NCI-H748 treated with DMSO at 0.1 percent for 48 hours (cell line): ENCODE measurements at regions not wholly inside any gene's neighbourhood (a gene's known extent, or its start where the extent isn't known, plus 50 kb on each side); places are given as distances from the start of the nearest gene placed in this dataset.

ENCODE experiments used
- DNase-seq: peaks from one replicate; lab custom pipeline; 2025; lab: John Stamatoyannopoulos, UW

GRCh38 chr20:40959325-40960092 is 69.1 kb upstream of the TOP1 start:
- no peak for DNase-seq

DNA sequence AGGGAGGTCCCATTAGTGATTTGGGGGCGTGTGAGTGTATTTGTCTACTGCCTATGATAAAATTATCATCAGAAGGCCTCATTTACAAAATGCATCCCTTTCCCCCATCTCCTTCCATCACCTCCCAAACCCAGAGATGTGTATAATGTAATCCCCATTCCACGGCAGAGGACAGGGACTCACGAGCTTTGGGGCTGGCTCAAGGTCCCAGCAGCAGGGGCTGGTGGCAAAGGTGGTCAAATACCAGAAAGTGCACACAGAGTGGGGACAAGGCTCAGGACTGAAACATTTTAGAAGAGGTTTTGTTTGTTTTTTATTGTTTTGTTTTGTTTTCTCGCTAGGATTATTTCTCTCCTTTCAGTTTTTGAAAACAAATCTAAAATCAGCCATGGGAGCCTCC is 68.5 kb upstream of the TOP1 start:
- DNase-seq: no peak

DNA sequence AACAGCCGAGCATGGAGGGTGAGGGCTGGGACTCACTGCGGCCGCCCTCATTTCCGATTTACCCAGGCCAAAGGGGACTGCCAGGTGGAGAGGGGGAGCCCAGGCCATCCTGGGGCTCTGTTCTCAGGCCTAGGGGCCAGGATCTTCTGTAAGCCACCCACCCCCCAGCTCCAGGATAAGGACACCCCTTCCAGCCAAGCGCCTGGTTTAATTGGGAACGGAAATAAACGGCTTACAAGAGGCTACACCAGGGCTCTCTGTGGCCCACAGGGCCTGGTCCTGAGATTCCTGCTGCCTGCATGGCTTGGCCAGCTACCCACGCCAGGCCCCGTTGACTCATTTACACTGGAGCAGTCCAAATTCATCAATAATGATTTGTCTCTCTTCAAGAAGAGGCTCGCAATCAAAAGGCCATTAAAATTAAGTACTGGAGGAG is 68.1 kb upstream of the TOP1 start:
- no peak for DNase-seq

GRCh38 chr20:40961176-40961575 is 67.4 kb upstream of the TOP1 start:
- no peak for DNase-seq

- no peak for DNase-seq
Observed at GRCh38 chr20:40961686-40962640, 66.7 kb upstream of the TOP1 start.

- DNase-seq: peak; percentile 24
Observed at GRCh38 chr20:40962733-40963504, 65.7 kb upstream of the TOP1 start.

DNA sequence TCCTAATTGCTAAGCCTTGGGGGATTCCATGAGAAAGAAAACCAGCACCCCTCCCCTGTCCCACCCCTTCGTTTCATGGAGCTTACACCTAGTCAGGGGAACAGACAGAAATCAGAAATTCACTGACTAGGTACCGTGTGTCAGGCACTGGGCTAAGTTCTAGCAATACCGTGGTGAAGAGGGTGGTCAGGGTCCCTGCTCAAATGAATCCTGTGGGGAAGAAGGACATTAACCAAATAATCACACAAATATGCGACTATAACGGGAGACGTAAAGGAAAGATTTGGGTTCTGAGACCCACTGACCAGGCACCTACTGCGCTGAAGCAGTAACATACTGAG is 65.1 kb upstream of the TOP1 start:
- no peak for DNase-seq

DNA sequence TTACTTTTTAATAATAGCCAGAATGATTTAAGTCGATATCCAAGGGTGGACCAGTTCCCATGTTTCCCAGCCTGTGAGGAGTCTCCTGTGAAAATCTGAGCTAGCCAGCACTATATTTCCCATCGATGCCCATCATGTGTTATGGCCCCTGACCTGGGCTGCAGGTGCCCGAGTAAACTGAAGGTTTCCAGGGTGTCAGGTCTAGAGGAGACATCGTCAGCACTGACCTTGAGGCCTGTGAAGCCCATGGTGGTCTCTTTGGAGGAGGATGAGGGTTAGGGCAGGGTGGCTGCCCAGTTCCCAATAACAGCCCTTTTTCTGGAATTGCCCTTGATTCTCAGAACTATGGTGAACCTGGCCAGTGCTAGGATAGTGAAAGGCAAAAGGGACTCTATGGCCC is 63.0 kb upstream of the TOP1 start:
- no peak for DNase-seq

DNA sequence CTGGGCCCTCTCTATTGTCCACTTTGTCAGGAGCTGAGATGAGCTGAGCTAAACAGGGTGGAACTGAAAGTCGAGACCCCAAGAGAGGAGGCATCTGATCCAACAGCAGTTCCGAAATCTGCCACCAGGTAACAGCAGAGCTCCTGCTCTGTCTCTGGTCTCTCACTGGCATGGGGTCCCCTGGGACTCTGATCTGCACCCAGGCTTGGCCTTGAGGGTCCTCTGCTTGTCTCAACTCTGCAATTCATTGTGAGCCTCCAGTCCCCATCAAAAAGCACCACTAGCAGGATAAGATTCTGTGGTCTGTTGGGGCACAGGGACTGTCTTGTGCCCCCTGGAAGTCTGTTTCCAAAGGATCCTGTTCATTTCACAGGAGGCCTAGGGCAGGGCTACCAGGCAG is 62.5 kb upstream of the TOP1 start:
- DNase-seq: no peak

DNA sequence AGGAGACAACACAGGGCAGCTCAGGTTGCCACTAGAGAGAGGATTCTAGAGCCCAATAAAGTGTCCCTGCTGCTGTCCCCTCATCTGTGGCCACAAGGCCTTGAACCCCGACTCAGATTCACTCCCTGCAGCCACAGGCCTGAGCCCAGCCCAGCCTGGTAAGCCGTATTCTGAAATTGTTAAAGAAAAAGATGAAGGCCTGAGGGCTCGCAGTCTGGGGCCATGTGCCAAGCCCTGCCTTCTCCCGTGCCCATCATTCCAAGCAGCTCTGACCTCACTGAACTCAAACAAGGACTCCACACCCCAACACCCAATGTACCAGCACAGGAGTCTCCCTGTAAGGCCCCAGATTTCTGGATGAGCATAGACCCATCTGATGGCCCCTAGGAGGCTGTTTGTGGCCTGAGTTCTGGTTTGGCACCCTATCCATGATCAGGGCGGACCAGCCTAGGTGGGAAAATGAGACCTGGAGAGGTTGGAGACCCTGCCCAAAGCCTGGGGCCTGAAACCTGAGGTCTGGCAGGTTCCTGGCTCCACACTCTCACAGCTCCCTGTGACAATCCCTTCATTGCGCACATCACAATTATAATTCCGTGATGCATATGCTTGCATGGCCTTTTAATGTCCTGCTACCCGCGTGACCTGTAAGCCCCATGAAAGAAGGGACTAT is 62.0 kb upstream of the TOP1 start:
- DNase-seq: no peak

- DNase-seq: no peak
Observed at GRCh38 chr20:40967700-40968099, 60.9 kb upstream of the TOP1 start.

GRCh38 chr20:40968816-40969562 is 59.6 kb upstream of the TOP1 start:
- peak; percentile 25 for DNase-seq

DNA sequence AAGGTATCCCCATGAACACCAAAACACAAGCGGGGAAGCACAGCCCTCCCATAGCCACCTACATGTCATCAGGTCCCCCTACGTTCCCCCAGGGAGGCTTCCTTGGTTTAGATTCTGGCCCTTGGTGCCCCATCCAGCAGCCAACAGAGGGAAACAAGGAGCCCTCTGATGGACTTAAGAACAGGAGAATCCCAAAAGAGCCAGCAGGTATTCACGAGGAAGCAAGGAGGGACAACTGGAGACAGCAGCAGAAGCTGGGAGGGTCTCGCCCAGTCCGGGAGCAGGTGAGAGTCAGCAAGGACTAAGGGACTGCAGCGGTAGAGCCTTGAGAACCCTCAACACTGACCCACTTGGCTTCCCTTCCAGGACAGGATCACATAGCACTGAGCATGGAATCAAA is 58.4 kb upstream of the TOP1 start:
- no peak for DNase-seq

DNA sequence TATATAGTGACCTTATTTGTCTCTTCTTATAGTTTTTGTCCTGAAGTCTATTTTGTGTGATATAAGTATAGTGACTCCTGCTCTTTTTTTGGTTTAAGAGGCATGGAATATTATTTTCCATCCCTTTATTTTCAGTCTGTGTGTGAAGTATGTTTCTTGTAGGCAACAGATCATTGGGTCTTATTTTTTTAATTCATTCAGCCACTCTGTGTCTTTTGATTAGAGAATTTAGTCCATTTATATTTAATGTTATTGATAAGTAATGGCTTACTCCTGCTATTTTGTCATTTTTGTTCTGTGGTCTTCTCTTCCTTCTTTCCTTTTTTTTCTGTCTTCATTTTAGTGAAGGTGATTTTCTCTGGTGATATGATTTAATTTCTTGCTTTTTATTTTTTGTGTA is 51.4 kb upstream of the TOP1 start:
- DNase-seq: no peak

DNA sequence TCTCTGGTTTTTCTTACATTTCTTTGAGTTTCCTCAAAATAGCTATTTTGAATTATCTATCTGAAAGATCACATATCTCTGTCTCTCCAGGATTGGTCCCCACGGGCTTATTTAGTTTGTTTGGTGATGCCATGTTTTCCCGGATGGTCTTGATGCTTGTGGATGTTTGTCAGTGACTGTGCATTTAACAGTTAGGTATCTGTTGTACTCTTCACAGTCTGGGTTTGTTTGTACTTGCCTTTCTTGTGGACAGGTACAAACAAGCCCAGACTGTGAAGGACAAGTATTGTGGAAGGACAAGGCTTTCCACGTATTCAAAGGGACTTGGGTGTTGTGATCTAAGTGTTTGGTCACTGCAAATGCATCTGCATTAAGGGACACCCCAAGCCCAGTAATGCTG is 49.9 kb upstream of the TOP1 start:
- no peak for DNase-seq
